Psoas muscle (tissue), 7 donors: ENCODE measurements at regions not wholly inside any gene's neighbourhood (a gene's known extent, or its start where the extent isn't known, plus 50 kb on each side); places are given as distances from the start of the nearest gene placed in this dataset.

Experiments used
- ATAC-seq, 4 donors: fragments of 200-7000 bp; cut with Tn5 transposase; one replicate each; pipeline ENCODE4 v1.9.1; 2020; ENCODE audit warnings: moderate library complexity in 3 of 4, mild to moderate bottlenecking in 2 of 4
- DNase-seq, 2 donors: peaks; one replicate each; pipeline ENCODE4 v3.0.0-alpha.2; 2020
- H3K27ac ChIP-seq: fragments of 200-600 bp; one replicate; pipeline ENCODE4 v1.8.0; 2022
- H3K27me3 ChIP-seq, 3 donors: fragments of 200-600 bp in 1 of 3; one replicate each; pipeline versions ENCODE4 v1.6.1 to v1.8.0; 2013 to 2022; ENCODE audit warnings: low read length in 2 of 3, mild to moderate bottlenecking in 2 of 3, moderate library complexity in 1 of 3; ENCODE audit not compliant: insufficient read depth in 3 of 3
- H3K36me3 ChIP-seq, 2 donors: fragments of 200-600 bp in 1 of 2; one replicate each; pipeline versions ENCODE4 v1.6.1 to v1.8.0; 2013 to 2022; ENCODE audit warnings: low read depth in 1 of 2, mild to moderate bottlenecking in 1 of 2, moderate library complexity in 1 of 2; ENCODE audit not compliant: insufficient read depth in 1 of 2
- H3K4me1 ChIP-seq: fragments of 200-600 bp; one replicate; pipeline ENCODE4 v1.8.0; 2022
- H3K4me3 ChIP-seq: fragments of 200-600 bp; one replicate; pipeline ENCODE4 v1.8.0; 2022; ENCODE audit warnings: mild to moderate bottlenecking
- H3K9me3 ChIP-seq: fragments of 200-600 bp; one replicate; pipeline ENCODE4 v1.8.0; 2022
- CTCF ChIP-seq: fragments of 200-600 bp; IDR thresholded peaks from one replicate; pipeline ENCODE4 v1.8.0; 2022; ENCODE audit warnings: antibody characterized with exemption
- WGBS, 3 donors: extraction: QIAGEN DNeasy Blood & Tissue Kit; methylation state at CpG; one replicate each; pipeline versions ENCODE4 v1.1.6 to v1.1.7; 2013; 5-methylcytosine and 5-hydroxymethylcytosine counted together
- intact Hi-C, 2 donors: fragments of 100-400 bp; cut with DNase I; formaldehyde crosslinking; loops; one replicate each; pipeline versions ENCODE4 v1.11.0 to v1.14.2; 2022
- donor health status: healthy with polysubstance abuse.
- donor health status: DM: no; HTN: no; CAD: no; lungs with moderate emphysema.
- donor health status: Bipolar disorder and iron deficiency.
- donor health status: healthy.
- donor health status: DM: yes; HTN: yes; CAD: no.
- donor health status: DM: no; HTN: no; CAD: no.
- donor health status: DM: yes; HTN: yes; CAD: no.

GRCh38 chr21:22579741-22580140 is 1581.5 kb downstream of the NCAM2 start:
- Histone ChIP-seq H3K36me3 (no peaks in the 10 kb centered on the region), H3K27me3 (no peaks in the 10 kb centered on the region), H3K4me1 (no peaks in the 10 kb centered on the region), H3K4me3 (no peak overlapping the region), H3K27ac (no peak overlapping the region), H3K9me3 (no peaks in the 10 kb centered on the region)
- ATAC-seq, result no peak
- TF ChIP-seq CTCF, result no peak
- DNase-seq, result no peak
- intact Hi-C loops, result no loop called here

- Histone ChIP-seq H3K4me1 (no peaks in the 10 kb centered on the region), H3K9me3 (no peaks in the 10 kb centered on the region), H3K36me3 (no peaks in the 10 kb centered on the region), H3K4me3 (no peak overlapping the region), H3K27me3 (no peaks in the 10 kb centered on the region), H3K27ac (no peak overlapping the region)
- TF ChIP-seq CTCF, result no peak
- 11 to 23% (median 13%) methylated on average over 2 of the region's 2 CpGs for WGBS, 3 donors
- ATAC-seq (no peak), DNase-seq (no peak)
- intact Hi-C loops, result no loop called here
Measured at GRCh38 chr21:22582026-22582425, 1583.8 kb downstream of the NCAM2 start.

- 46 to 70% (median 64%) methylated on average over 5 of the region's 5 CpGs for WGBS, 3 donors
- no peak for ATAC-seq
- no peak for DNase-seq
Measured at GRCh38 chr21:22584308-22584707, 1586.1 kb downstream of the NCAM2 start.

GRCh38 chr21:22585558-22585957 is 1587.3 kb downstream of the NCAM2 start:
- ATAC-seq, result no peak
- 70 to 80% (median 77%) methylated on average over 4 of the region's 4 CpGs for WGBS, 3 donors
- H3K9me3 ChIP-seq, result no peaks in the 10 kb centered on the region
- no peaks in the 10 kb centered on the region for H3K36me3 ChIP-seq
- DNase-seq, result no peak
- no peak overlapping the region for H3K27ac ChIP-seq
- TF ChIP-seq CTCF, result no peak
- H3K27me3 ChIP-seq, result no peaks in the 10 kb centered on the region
- intact Hi-C loops, result no loop called here
- H3K4me1 ChIP-seq, result no peaks in the 10 kb centered on the region
- no peak overlapping the region for H3K4me3 ChIP-seq

More at GRCh38 chr21:22584308-22584707, 1586.1 kb downstream of the NCAM2 start:
- intact Hi-C loops, result no loop called here
- H3K4me3 ChIP-seq, result no peak overlapping the region
- no peaks in the 10 kb centered on the region for H3K4me1 ChIP-seq
- H3K27me3 ChIP-seq, result no peaks in the 10 kb centered on the region
- H3K27ac ChIP-seq, result no peak overlapping the region
- H3K9me3 ChIP-seq, result no peaks in the 10 kb centered on the region
- no peak for TF ChIP-seq CTCF
- no peaks in the 10 kb centered on the region for H3K36me3 ChIP-seq

GRCh38 chr21:22597660-22598255 is 1599.5 kb downstream of the NCAM2 start:
- H3K4me3 ChIP-seq, result no peak overlapping the region
- H3K36me3 ChIP-seq, result no peaks in the 10 kb centered on the region
- ATAC-seq (no peak), DNase-seq (no peak)
- TF ChIP-seq CTCF, result no peak
- intact Hi-C loops, result no loop called here
- no peaks in the 10 kb centered on the region for H3K27me3 ChIP-seq
- no peaks in the 10 kb centered on the region for H3K4me1 ChIP-seq
- H3K9me3 ChIP-seq, result no peaks in the 10 kb centered on the region
- WGBS, 3 donors, result 91 to 94% (median 93%) methylated on average over 31 of the region's 31 CpGs
- H3K27ac ChIP-seq, result no peak overlapping the region
